Islet precursor cell (in vitro differentiated cells): ENCODE measurements at regions not wholly inside any gene's neighbourhood (a gene's known extent, or its start where the extent isn't known, plus 50 kb on each side); places are given as distances from the start of the nearest gene placed in this dataset.
"Not testable (repeated sequence)": the region's sequence is repeated elsewhere in the genome, so short reads cannot be mapped to it uniquely, and the experiment has no call there.

ENCODE experiments used
- DNase-seq: peaks from one replicate; pipeline ENCODE4 v3.0.0-alpha.2; 2018

GRCh38 chr18:60123031-60123430 is 223.2 kb downstream of the PMAIP1 start:
- no peak for DNase-seq

- DNase-seq = no peak
These were observed 222.5 kb downstream of the PMAIP1 start for GRCh38 chr18:60122339-60122738.

GRCh38 chr18:60120231-60120750 is 220.5 kb downstream of the PMAIP1 start:
- no peak for DNase-seq

- DNase-seq = no peak
These were observed 217.5 kb downstream of the PMAIP1 start for GRCh38 chr18:60117321-60117720.

- no peak for DNase-seq
These were observed 213.6 kb downstream of the PMAIP1 start for GRCh38 chr18:60113396-60113795.

- DNase-seq = no peak
These were observed 212.6 kb downstream of the PMAIP1 start for GRCh38 chr18:60112369-60112768.

GRCh38 chr18:60111525-60111924 is 211.7 kb downstream of the PMAIP1 start:
- DNase-seq = no peak

GRCh38 chr18:60110836-60111235 is 211.0 kb downstream of the PMAIP1 start:
- no peak for DNase-seq

- no peak for DNase-seq
These were observed 201.0 kb downstream of the PMAIP1 start for GRCh38 chr18:60100778-60101177.

GRCh38 chr18:60099709-60100108 is 199.9 kb downstream of the PMAIP1 start:
- no peak for DNase-seq

GRCh38 chr18:60096428-60096827 is 196.6 kb downstream of the PMAIP1 start:
- DNase-seq = no peak

- DNase-seq = no peak
These were observed 192.3 kb downstream of the PMAIP1 start for GRCh38 chr18:60092073-60092472.

GRCh38 chr18:60090170-60090569 is 190.4 kb downstream of the PMAIP1 start:
- DNase-seq = no peak

- no peak for DNase-seq
These were observed 183.0 kb downstream of the PMAIP1 start for GRCh38 chr18:60082790-60083189.

GRCh38 chr18:60082282-60082681 is 182.5 kb downstream of the PMAIP1 start:
- no peak for DNase-seq

GRCh38 chr18:60075477-60075876 is 175.7 kb downstream of the PMAIP1 start:
- DNase-seq = no peak

GRCh38 chr18:60070631-60071030 is 170.8 kb downstream of the PMAIP1 start:
- no peak for DNase-seq

- DNase-seq = no peak
These were observed 169.3 kb downstream of the PMAIP1 start for GRCh38 chr18:60069145-60069544.

- DNase-seq = no peak
These were observed 167.8 kb downstream of the PMAIP1 start for GRCh38 chr18:60067426-60068210.

GRCh38 chr18:60066219-60066975 is 166.6 kb downstream of the PMAIP1 start:
- DNase-seq = no peak

- DNase-seq = no peak
These were observed 164.5 kb downstream of the PMAIP1 start for GRCh38 chr18:60064271-60064670.

GRCh38 chr18:60062831-60063230 is 163.0 kb downstream of the PMAIP1 start:
- DNase-seq = not testable (repeated sequence)

GRCh38 chr18:60062396-60062795 is 162.6 kb downstream of the PMAIP1 start:
- no peak for DNase-seq

GRCh38 chr18:60060578-60060977 is 160.8 kb downstream of the PMAIP1 start:
- DNase-seq = no peak
